ENCODE measurements at regions not wholly inside any gene's neighbourhood (a gene's known extent, or its start where the extent isn't known, plus 50 kb on each side); places are given as distances from the start of the nearest gene placed in this dataset.
"Not testable (repeated sequence)": the region's sequence is repeated elsewhere in the genome, so short reads cannot be mapped to it uniquely, and the experiment has no call there.

DNA sequence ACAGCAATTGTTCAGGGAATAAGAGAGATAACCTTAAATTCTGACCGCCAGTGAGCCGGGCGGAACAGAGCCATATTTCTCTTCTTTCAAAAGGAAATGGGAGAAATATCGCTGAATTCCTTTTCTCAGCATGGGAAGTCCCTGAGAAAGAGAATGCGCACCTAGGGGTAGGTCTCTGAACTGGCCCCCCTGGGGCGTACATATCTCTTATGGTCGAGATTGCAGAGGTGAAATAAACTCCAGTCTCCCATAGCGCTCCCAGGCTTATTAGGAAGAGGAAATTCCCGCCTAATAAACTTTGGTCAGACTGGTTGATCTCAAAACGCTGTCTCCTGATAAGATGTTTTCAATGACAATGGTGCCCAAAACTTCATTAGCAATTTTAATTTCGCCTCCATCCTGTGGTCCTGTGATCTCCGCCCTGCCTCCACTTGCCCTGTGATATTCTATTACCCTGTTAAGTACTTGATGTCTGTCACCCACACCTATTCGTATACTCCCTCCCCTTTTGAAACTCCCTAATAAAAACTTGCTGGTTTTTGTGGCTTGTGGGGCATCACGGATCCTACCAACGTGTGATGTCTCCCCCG, 195.8 kb upstream of the HMCN1 start:
- DNase-seq: not testable (repeated sequence)

DNA sequence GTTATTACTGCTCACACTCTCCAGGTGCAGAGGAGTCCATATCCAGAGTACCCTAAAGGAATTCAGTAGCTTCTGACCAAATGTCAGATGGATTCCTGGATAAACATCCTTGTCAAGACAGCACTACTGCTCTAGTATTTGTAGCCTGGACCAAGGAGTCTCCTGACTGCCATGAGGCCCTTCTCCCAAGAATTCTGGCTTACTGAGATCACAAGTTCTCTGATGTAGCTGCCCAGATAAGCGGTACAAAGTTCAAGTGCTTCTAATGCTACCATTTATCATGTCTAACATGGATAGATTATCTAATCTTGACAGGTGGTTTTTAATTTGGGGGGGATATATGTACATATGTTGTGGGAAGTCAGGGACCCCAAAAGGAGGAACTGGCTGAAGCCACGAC, 196.6 kb upstream of the HMCN1 start:
- no peak for DNase-seq

DNA sequence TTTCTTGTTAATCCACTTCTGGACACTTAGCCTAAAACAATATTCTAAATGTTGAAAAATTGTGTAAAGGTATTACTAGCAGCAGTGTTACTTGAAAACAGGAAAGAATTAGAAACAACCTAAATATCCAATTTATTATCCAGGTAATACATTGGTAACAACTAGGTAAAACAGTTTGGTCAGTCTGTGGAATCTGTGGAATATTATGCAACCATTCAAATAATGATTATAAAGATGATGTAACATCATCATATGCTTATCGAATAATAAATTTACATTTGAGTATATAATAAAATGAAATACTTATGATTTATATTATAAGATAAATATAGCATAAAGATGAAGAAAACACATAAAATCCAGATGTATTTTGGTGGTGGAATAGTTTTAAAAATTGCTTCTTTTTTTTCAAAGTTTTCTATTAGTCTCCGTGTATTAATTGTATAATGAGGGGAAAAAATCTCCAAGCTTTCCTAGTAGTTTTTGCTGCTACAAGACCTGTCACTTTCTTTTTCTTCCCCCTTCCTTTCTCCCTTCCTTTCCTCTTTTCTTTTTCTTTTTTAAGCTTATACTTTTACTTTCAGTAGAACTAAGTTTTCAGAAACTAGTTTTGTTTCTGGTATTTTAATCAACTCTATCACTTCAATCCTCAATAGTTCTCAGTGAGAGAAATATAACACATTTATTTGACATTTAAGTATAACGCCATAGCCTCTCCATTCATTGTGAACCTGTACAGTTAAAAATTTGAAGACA, 197.8 kb upstream of the HMCN1 start:
- DNase-seq: no peak

DNA sequence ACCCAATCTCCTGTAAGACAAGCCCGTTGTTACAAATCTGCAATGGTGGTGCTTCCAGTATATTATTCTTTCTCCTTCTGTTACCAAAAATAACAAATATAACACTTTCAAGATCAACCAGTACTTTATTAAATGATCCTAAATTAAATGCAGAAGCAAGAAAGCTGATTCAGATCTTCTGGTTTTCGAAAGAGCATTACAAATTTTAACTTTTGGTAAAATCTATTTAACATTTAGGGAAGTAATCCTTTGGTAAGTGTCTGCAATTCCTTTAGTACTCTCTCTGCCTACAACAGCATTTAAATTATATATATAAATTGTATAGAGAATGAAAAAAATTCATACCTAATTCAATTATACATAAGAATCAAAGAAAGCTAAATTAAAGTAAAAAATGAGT, 198.6 kb upstream of the HMCN1 start:
- DNase-seq: no peak

DNA sequence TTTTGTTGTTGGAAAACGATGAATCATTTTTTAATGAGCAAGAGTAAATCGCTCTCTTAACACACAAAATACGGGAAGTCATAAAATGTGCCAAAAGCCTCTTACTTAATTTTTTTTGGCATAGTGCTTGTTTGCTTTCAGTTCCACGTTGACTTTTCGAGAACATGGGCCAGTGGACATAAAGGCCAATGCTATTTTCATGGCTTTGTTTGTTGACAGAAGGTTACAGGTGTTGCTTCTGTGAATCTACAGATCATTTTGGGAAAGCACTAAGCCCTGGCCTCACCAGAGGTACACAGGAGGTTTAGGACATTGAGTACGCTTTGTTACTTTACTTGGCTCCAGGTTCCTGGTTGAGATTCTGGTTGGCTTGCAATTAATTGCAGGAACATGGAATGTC, 199.4 kb upstream of the HMCN1 start:
- no peak for DNase-seq

DNA sequence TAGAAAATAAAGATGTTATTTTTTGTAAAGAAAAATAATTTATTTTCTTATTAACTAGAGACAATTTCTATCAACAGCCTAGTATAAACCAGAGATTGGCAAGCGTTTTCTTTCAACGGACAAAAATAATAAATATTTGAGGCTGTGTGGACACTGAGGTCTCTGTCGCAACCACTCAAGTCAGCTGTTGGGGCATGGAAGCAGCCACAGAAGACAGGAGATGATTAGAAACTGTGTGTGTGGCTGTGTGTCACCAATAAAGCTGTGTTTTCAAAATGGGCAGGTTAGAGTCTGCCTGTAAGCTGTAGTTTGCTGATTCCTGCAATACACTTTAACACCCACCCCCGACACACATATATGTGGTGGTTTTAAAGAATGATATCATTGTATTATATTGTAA, 200.6 kb upstream of the HMCN1 start:
- no peak for DNase-seq

DNA sequence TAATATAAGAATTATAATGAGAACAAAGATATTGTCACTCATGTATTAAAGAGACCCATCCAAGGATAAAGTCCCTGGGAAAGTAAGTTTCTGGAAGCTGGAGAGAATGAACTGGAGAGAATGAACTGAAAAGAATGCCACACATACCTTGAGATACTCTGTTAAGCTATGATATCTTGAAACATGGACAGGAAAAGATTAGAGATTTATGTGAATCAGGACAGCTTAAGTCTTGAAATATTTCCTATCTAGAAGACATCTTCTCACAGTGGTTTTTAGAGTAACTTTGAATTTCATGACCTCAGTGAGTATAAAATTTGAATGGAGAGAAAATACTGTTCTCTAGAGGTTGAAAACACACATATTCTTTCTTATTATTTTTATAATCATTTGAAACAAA, 201.3 kb upstream of the HMCN1 start:
- no peak for DNase-seq

DNA sequence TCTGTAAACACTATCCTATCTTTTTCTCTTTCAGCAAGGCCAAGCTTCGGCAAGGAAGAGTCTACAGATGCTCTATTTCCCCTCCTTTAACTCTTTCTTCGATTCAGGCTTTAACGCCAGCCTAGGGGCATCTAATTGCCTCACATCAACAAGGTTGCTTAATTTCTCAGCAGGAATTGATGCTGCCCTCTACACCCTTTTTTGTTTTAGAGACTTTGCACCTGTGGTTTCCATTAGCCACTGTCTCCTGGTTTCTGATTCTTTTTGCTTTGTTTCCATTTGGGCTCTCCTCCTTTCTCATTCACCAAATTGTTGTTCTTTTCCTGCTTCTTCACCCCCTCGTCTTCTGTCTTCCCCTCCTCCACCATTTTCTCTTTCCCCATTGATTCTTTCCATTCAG, 202.4 kb upstream of the HMCN1 start:
- no peak for DNase-seq

DNA sequence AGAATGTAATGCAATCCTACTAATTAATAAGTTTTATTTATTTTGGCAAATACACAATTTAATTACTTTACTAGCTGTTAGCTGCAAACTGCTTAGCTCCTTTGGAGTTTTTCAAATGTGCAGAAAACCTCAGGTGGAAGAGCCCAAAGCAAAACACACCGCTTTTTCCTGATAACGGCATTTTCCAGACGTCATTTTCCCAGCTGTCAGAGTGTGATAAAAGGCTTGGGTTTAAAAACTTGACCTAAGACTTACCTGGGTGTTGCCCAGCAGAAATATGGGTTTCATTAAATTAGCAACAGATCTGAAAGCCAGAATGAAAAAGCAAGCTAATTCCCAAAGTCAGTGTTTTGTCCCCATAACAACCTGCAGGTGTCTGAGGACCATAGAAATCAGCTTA, 204.0 kb upstream of the HMCN1 start:
- no peak for DNase-seq

DNA sequence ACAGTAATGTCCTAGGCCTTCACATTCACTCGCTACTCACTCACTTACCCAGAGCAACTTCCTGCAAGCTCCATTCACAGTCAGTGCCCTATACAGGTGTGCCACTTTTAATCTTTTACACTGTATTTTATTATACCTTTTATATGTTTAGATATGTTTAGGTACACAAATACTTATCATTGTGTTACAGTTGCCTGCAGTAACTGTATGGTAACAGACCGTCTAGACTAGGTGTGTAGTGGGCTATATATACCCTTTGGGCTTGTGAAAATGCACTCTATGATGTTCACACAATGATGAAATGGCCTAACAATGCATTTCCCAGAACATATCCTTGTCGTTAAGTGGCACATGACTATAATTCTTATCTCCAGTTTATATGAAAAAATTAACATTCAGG, 204.5 kb upstream of the HMCN1 start:
- DNase-seq: no peak

DNA sequence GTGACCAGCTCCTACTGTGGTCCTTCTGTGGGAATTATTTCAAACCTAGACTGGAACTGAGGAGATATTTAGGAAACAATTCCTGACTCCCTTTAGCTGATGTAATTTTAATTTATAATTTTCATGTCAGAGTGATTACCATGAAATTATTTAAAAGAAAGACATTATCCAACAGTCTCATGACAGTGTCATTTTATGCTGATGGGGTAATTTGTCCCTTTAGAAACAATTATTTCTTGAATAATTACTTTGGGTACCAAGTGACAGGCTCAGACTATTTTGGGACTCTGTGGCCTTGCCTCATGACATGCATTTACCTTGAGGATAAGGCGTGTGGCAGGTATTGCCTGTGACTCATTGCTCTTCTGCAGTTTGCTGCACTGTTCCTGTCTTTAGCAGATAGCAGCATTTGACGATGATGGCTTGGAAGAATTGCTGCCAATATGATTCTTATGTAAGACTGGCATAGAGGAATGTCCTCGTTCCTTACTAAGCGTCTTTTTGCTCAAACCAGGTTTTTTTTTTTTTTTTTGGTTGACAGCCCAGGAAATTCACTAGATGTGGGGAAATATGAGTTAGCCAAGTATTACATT, 206.0 kb upstream of the HMCN1 start:
- DNase-seq: no peak

DNA sequence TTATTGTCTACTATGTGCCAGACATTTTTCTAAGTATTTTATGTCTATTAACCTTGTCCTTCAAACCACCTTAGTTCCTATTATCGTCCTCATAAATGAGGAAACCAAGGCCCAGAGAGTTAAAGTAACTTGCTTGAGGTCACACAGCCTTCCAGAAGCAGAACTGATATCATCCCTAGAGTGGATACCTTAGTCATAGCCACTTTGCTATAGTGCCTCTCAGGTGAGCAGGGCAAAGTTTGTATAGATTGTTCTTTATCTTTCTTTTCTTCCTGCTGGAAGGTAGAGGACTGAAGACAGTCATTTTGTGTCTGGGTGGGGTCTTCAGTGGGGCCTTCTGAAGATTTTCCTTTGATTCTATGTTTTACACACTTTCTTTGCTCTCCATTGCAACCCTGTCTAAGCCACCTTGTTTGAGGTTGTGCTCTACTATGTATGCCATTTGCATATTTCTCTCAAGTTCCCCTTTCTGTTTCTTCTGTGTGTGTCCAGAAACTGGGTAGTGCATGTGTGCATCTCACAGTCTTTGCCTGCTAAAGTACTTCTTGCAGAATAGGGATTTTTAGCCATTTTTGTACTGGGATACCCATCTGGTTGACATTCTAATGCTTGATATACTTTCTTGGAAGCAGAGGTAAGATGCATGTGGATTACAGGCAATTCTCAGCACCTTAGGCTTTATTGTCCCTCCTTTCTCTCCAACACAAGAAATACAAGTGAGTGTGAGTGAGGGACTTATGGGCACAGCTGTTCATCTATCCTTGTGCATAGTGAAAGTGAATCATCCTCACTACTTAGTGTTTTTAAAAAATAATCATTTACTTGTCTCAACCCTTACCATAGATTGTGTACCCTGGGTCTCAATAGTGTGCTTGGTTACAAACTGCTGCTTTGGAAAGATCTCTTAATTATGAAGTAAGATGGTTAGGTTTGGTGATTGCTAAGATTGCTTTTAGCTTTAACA, 207.6 kb upstream of the HMCN1 start:
- DNase-seq: no peak

DNA sequence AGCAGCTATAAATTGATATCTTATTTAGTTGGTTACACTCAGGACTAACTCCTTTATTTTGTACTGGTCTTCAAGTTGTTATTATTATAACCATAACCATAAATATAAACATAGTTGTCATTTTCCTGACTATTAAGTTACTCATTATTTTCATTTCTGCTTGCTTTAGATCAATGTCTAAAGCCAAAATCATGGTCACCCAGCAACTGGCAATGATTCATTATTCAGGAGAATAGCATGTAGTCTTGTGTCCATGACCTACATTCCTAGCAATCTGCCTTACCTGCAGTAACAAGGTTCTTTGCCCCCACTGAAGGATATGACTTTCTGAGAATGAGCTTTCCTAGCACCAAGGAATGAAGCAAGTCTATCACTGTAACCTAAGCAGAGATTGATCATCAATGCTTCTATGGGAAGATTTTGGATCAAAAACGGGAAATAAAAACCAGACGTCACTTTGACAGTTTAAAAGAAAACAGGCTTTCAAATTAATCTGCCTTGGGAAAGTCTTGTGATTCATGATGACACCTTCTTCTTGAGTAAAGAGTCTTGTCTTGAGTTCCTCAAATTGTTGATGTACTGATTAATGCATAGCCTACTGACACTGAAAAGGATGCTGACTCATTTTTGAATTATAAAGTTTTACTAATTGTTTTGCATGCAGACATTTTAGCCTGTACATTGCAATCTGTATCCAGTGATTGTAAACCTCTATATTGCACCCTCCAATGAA, 203.3 kb upstream of the IVNS1ABP start:
- DNase-seq: no peak

DNA sequence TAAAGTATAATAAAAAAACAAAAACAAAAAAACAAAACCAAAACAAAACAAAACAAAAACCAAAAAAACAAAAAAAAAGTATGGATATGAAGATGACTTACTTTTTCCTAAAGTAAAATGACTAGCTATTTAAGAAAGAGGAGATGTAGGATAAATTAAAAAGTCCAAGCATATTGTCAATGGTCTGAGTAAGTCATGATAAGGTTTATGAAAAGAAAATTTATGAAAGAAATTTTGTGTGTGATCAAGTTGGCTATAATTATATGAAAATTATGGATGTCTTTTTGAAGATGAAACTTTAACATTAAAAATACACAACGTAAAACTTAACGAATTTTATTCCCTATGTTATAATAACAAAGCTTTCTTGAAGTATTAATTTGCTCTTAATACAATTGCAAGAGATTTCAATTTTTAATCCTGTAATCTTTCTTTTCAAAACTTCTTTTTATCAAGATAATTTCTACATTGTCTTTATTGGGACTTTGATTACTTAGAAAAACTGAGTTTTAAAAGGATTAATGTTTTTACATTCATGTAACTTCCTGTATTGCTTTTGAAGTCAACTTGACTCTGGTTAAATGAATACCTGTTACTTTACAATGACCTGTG, 200.9 kb upstream of the IVNS1ABP start:
- no peak for DNase-seq

DNA sequence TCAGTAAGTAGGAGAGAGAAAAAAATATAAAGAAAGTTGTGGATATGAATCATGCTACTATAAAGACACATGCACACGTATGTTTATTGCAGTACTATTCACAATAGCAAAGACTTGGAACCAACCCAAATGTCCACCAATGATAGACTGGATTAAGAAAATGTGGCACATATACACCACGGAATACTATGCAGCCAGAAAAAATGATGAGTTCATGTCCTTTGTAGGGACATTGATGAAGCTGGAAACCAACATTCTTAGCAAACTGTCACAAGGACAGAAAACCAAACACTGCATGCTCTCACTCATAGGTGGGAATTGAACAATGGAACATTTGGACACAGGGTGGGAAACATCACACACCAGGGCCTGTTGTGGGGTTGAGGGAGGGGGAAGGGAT, 200.3 kb upstream of the IVNS1ABP start:
- DNase-seq: not testable (repeated sequence)

DNA sequence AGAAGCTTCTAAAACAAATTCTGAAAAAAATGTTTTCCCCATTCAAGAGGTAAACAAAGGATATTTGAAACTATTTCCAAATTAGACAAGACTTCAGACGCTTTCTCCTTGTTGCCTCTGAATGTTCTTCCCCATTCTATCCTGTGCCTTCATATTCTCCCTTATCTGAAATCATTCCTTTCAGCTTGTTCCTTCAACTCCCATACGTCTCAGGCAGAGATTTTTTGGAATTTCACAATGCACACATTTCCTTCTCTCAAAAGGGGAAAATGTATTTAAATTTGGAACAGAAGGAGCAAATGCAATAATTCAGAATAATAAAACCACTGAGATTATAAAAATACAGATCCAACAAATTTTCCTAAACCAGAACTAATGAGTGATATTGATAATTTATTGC, 198.7 kb upstream of the IVNS1ABP start:
- no peak for DNase-seq

DNA sequence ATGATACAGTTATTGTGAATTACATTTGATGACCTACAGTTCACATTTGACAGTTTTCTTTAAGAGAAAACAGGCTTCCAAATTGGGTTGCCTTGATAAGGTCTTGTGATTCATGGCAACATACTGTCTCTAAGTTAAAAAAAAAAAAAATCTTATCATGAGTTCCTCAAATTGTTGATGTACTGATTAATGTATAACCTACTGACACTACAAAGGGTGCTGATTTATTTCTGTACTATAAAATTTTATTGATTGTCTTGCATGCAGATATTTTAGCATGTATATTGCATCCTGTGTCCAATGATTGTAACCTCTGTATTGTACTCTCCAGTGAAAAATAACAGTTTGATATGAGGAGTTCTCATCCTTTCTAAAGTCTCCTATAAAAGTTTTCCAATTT, 197.3 kb upstream of the IVNS1ABP start:
- DNase-seq: no peak

DNA sequence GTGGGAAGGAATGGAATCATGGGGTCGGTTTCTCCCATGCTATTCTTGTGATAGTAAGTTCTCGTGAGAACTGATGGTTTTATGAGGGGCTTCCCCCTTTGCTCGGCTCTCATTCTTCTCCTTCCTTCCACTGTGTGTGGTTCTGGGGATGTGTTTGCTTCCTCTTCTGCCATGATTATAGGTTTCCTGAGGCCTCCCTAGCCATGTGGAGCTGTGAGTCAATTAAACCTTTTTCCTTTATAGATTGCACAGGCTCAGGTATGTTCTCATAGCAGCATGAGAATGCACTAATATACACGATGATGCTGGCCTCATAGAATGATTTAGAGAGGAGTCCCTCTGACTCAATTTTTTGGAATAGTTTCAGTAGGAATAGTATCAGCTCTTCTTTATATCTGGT, 195.4 kb upstream of the IVNS1ABP start:
- DNase-seq: no peak

DNA sequence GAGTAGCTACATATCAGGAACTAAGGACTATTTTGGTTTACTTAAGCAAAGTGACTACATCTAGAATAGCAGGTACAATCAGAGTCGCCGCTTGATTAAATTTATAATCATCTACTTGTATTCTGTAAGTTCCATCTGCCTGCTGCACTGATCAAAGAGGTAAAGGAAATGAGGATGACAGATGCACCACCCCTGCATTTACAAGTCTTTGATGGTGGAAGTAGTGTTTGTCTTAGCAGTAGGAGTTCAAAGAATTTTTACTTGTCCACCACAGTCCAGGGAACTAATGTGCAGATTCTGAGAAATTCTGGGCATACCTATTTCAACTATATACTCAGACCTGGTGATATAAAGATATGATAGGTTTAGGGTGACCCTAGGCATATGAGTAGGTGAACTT, 184.1 kb upstream of the IVNS1ABP start:
- no peak for DNase-seq

DNA sequence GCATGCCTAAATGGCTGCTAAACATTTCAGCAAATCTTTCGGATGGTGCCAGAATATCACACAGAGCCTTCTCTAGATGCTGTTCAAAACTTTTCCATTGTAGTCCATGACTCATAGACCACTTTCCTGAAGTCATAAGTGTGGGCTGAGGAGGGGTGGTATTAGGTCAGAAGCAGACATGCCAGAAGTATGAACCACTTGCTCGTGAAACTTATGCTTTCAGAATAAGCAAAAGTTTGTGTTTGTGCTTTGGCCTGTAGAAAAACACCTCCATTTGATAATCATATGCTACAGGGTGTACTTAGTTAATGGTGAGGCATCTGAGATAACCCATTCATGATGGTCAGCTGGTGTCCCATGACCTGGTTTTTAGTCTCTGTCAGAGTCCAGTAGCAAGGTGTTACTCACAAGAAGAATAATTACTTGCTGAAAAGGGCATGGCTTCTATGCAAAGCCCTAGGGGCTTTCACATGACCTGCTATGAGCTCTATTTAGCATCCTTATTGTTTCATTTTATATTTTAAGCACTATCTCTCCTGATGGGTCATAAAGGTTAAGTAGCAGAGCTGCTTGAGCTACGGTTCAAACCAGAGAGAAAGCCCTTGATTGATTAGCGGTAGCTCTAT, 183.1 kb upstream of the IVNS1ABP start:
- DNase-seq: no peak

DNA sequence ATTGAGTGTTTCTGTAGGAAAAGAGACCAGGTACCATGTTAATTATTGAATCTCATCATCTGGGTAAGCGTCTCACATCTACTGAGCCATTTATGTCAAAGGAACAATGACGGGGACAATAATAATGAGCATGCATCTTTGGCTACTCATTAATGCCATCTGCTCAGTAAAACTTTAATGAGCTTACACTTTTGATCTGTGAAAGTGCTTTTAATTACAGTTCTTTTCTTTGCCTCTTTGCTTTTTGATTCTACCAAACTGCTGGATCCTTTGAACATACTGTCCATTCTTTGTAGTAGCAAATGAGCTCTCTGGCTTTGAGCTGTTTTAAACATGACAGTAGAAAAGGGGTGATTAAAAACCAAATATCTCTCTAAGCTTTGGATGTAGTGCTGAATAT, 181.2 kb upstream of the IVNS1ABP start:
- DNase-seq: no peak

DNA sequence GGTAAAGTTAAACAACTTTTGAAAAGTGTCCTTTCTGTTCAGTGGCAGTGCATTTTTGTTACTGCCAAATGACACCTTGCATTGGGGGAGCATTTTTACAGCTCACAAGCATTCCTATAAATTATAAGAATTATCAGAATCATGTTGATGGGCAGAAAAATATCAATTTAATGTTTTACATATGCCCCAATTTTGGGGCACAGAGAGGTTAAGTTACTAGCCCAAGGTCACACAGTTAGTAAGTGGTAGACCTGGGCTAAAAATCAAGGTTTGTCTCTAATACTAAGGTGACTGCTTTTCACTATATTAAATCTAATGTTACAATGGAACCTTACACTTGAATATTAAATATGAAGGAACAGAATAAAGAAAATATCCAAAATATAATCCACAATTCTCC, 180.1 kb upstream of the IVNS1ABP start:
- no peak for DNase-seq

All from CD4-positive, alpha-beta T cell treated with Interleukin-17A for 4 hours (primary cell).